ENCODE measurements at regions not wholly inside any gene's neighbourhood (a gene's known extent, or its start where the extent isn't known, plus 50 kb on each side); places are given as distances from the start of the nearest gene placed in this dataset.
A peak's percentile ranks its signal among the peaks of the same experiment; 100 is the strongest.

- DNase-seq (ENCODE audit: unreplicated experiment) = peak; percentile 34
- H3K4me3 Mint-ChIP-seq (ENCODE audit: unreplicated experiment) = no peak overlapping the region
- POLR2A ChIA-PET = interaction anchor here (0.6 kb wide), 1 partner anchor 250 kb away, joined by 3 read pairs; no protein-coding TSS in a partner anchor
- no peaks in the 10 kb centered on the region for H3K27me3 Mint-ChIP-seq (ENCODE audit: insufficient read depth, unreplicated experiment)
- TF ChIP-seq CTCF (IDR thresholded peaks at IDR 0.05; ENCODE audit: unreplicated experiment) = no peak
- intact Hi-C loops (cut with micrococcal nuclease) = no loop called here
- CTCF ChIA-PET = no interaction called here
- H3K27ac Mint-ChIP-seq (ENCODE audit: low read depth, unreplicated experiment) = peak overlapping the region; percentile 35
- H3K4me1 Mint-ChIP-seq (ENCODE audit: insufficient read depth, unreplicated experiment) = peaks cover 7% of the 10 kb centered on the region
- no peaks in the 10 kb centered on the region for H3K36me3 Mint-ChIP-seq (ENCODE audit: insufficient read depth, unreplicated experiment)
- no TSS peak for BruUV-seq (replicated peaks)
- no peaks in the 10 kb centered on the region for H3K9me3 Mint-ChIP-seq (ENCODE audit: unreplicated experiment)
Observed at GRCh38 chr18:27860011-27860410, 316.9 kb downstream of the CDH2 start.

- TF ChIP-seq CTCF (IDR thresholded peaks at IDR 0.05; ENCODE audit: unreplicated experiment) = no peak
- H3K27ac Mint-ChIP-seq (ENCODE audit: low read depth, unreplicated experiment) = no peak overlapping the region
- no peaks in the 10 kb centered on the region for H3K27me3 Mint-ChIP-seq (ENCODE audit: insufficient read depth, unreplicated experiment)
- intact Hi-C loops (cut with micrococcal nuclease) = no loop called here
- no TSS peak for BruUV-seq (replicated peaks)
- peaks cover 7% of the 10 kb centered on the region for H3K4me1 Mint-ChIP-seq (ENCODE audit: insufficient read depth, unreplicated experiment)
- ChIA-PET POLR2A (no interaction called here), CTCF (no interaction called here)
- H3K36me3 Mint-ChIP-seq (ENCODE audit: insufficient read depth, unreplicated experiment) = no peaks in the 10 kb centered on the region
- H3K9me3 Mint-ChIP-seq (ENCODE audit: unreplicated experiment) = peaks cover 8% of the 10 kb centered on the region
- no peak for DNase-seq (ENCODE audit: unreplicated experiment)
- no peak overlapping the region for H3K4me3 Mint-ChIP-seq (ENCODE audit: unreplicated experiment)
Observed at GRCh38 chr18:27856820-27857219, 320.1 kb downstream of the CDH2 start.

GRCh38 chr18:27855486-27855885, 321.4 kb downstream of the CDH2 start:
- Mint-ChIP-seq H3K36me3 (ENCODE audit: insufficient read depth, unreplicated experiment) (no peaks in the 10 kb centered on the region), H3K9me3 (ENCODE audit: unreplicated experiment) (peaks cover 8% of the 10 kb centered on the region), H3K27me3 (ENCODE audit: insufficient read depth, unreplicated experiment) (no peaks in the 10 kb centered on the region), H3K4me1 (ENCODE audit: insufficient read depth, unreplicated experiment) (peaks cover 7% of the 10 kb centered on the region), H3K4me3 (ENCODE audit: unreplicated experiment) (no peak overlapping the region), H3K27ac (ENCODE audit: low read depth, unreplicated experiment) (no peak overlapping the region)
- intact Hi-C loops (cut with micrococcal nuclease) = no loop called here
- POLR2A ChIA-PET = no interaction called here
- no peak for TF ChIP-seq CTCF (IDR thresholded peaks at IDR 0.05; ENCODE audit: unreplicated experiment)
- CTCF ChIA-PET = no interaction called here
- BruUV-seq (replicated peaks) = no TSS peak
- no peak for DNase-seq (ENCODE audit: unreplicated experiment)

- TF ChIP-seq CTCF (IDR thresholded peaks at IDR 0.05; ENCODE audit: unreplicated experiment) = no peak
- DNase-seq (ENCODE audit: unreplicated experiment) = no peak
- CTCF ChIA-PET = no interaction called here
- intact Hi-C loops (cut with micrococcal nuclease) = no loop called here
- no TSS peak for BruUV-seq (replicated peaks)
- Mint-ChIP-seq H3K4me1 (ENCODE audit: insufficient read depth, unreplicated experiment) (peaks cover 3% of the 10 kb centered on the region), H3K27me3 (ENCODE audit: insufficient read depth, unreplicated experiment) (no peaks in the 10 kb centered on the region), H3K36me3 (ENCODE audit: insufficient read depth, unreplicated experiment) (no peaks in the 10 kb centered on the region), H3K9me3 (ENCODE audit: unreplicated experiment) (peaks cover 8% of the 10 kb centered on the region), H3K4me3 (ENCODE audit: unreplicated experiment) (no peak overlapping the region), H3K27ac (ENCODE audit: low read depth, unreplicated experiment) (no peak overlapping the region)
- POLR2A ChIA-PET = no interaction called here
Observed at GRCh38 chr18:27854631-27855030, 322.3 kb downstream of the CDH2 start.

All from MCF 10A (cell line).